HepG2 (cell line): ENCODE measurements at regions not wholly inside any gene's neighbourhood (a gene's known extent, or its start where the extent isn't known, plus 50 kb on each side); places are given as distances from the start of the nearest gene placed in this dataset.

Experiments
- ATAC-seq: fragments of 200-7000 bp; cut with Tn5 transposase; 3 replicates; pipeline ENCODE4 v1.9.1; 2020; ENCODE audit warnings: mild to moderate bottlenecking, moderate library complexity
- BruUV-seq: library from RNA; stranded (reverse); fragments of 400-500 nt; replicated peaks from 2 replicates; lab custom pipeline; 2021; lab: Mats Ljungman, UMichigan
- CTCF ChIA-PET: fragments of 300-600 bp; formaldehyde crosslinking; extraction: SDS; loops from one replicate; lab custom pipeline; 2021; ENCODE audit warnings: low total read pairs, inconsistent platforms, low intra/inter-chr PET ratio; lab: Yijun Ruan, JAX
- POLR2A ChIA-PET: fragments of 350-600 bp; sonication (Branson Sonifier 250); formaldehyde crosslinking; loops from one replicate; lab custom pipeline; 2020; ENCODE audit warnings: antibody characterized with exemption, inconsistent platforms; lab: Yijun Ruan, JAX
- DNase-seq: peaks from one replicate; pipeline ENCODE4 v3.0.0-alpha.2; 2015; ENCODE audit warnings: low spot score
- FAIRE-seq: peaks from 3 replicates; lab custom pipeline; 2011; peaks lifted over from hg19 to GRCh38; lab: Jason Lieb, UNC
- H2AFZ ChIP-seq: one replicate; pipeline ENCODE4 v1.6.1; 2011; ENCODE audit warnings: low read length, inconsistent platforms
- H3K27ac ChIP-seq: fragments of 300-600 bp; 3 replicates; pipeline ENCODE4 v1.8.0; 2011; ENCODE audit warnings: mixed run types, mild to moderate bottlenecking, mixed read lengths, low read length, inconsistent platforms; ENCODE audit not compliant: insufficient read depth; ENCODE audit errors: extremely low read length
- H3K27me3 ChIP-seq, 2 experiments: fragments of 200-600 bp in 1 of 2; 2 replicates in 1 of 2; 3 replicates in 1 of 2; pipeline versions ENCODE4 v1.6.0 to v1.8.0; 2011; ENCODE audit warnings: low read length in 2 of 2, mild to moderate bottlenecking in 2 of 2, moderate library complexity in 2 of 2, inconsistent platforms in 1 of 2; ENCODE audit not compliant: insufficient read depth in 2 of 2, control insufficient read depth in 1 of 2
- H3K36me3 ChIP-seq, 2 experiments: fragments of 200-600 bp in 1 of 2; replicated peaks in 1 of 2; 2 replicates in 1 of 2; 3 replicates in 1 of 2; pipeline versions ENCODE4 v1.5.1 to v1.8.0; 2011; ENCODE audit warnings: low read length in 2 of 2, inconsistent platforms in 1 of 2; ENCODE audit not compliant: insufficient read depth in 2 of 2, control insufficient read depth in 1 of 2
- H3K4me1 ChIP-seq: 2 replicates; pipeline ENCODE4 v1.5.1; 2012; ENCODE audit warnings: low read length, inconsistent platforms; ENCODE audit not compliant: insufficient read depth
- H3K4me2 ChIP-seq: 2 replicates; pipeline ENCODE4 v1.6.0; 2011; ENCODE audit warnings: low read depth, low read length, inconsistent platforms
- H3K4me3 ChIP-seq, 3 experiments: fragments of 200-600 bp in 1 of 3; sonication (generic), shearing (Covaris generic) in 1 of 3; replicated peaks in 1 of 3; 2 replicates each; pipeline ENCODE4 v1.5.1; 2011 to 2016; ENCODE audit warnings: low read length in 3 of 3, inconsistent platforms in 2 of 3, low read depth in 2 of 3, mild to moderate bottlenecking in 2 of 3, control low read depth in 1 of 3, mixed read lengths in 1 of 3; ENCODE audit not compliant: insufficient read depth in 1 of 3
- H3K79me2 ChIP-seq: one replicate; pipeline ENCODE4 v1.6.1; 2011; ENCODE audit warnings: low read length, inconsistent platforms; ENCODE audit not compliant: insufficient read depth
- H3K9ac ChIP-seq: 2 replicates; pipeline ENCODE4 v1.6.0; 2011; ENCODE audit warnings: mild to moderate bottlenecking, low read depth, low read length, inconsistent platforms; ENCODE audit not compliant: insufficient read depth
- H3K9me3 ChIP-seq: 2 replicates; pipeline ENCODE4 v1.5.1; 2012; ENCODE audit warnings: mild to moderate bottlenecking, low read length
- H4K20me1 ChIP-seq: 2 replicates; pipeline ENCODE4 v1.6.0; 2011; ENCODE audit warnings: inconsistent platforms, mild to moderate bottlenecking, low read length, moderate library complexity; ENCODE audit not compliant: insufficient read depth
- BRD4 ChIP-seq: sonication (generic); formaldehyde crosslinking; IDR thresholded peaks from 2 replicates; pipeline ENCODE4 v1.4.0; 2020; ENCODE audit warnings: missing genetic modification reagents
- NFYB ChIP-seq: sonication (generic); formaldehyde crosslinking; IDR thresholded peaks from 2 replicates; pipeline ENCODE4 v1.4.0; 2020; ENCODE audit warnings: missing genetic modification reagents
- NKX3-1 ChIP-seq: sonication (generic); formaldehyde crosslinking; IDR thresholded peaks from 2 replicates; pipeline ENCODE4 v1.5.0; 2020; ENCODE audit warnings: missing genetic modification reagents
- PAXIP1 ChIP-seq: sonication (generic); formaldehyde crosslinking; conservative IDR thresholded peaks from 2 replicates; pipeline ENCODE4 v1.4.0; 2020; ENCODE audit warnings: mild to moderate bottlenecking, missing genetic modification reagents, moderate library complexity
- PHB2 ChIP-seq: fragments of 450-650 bp; IDR thresholded peaks from 2 replicates; pipeline ENCODE4 v1.6.1; 2018; ENCODE audit not compliant: partially characterized antibody
- PHF20 ChIP-seq: sonication (generic); formaldehyde crosslinking; IDR thresholded peaks from 2 replicates; pipeline ENCODE4 v1.5.0; 2020; ENCODE audit warnings: mild to moderate bottlenecking, missing genetic modification reagents
- PTBP1 ChIP-seq: fragments of 200-400 bp; formaldehyde crosslinking; IDR thresholded peaks from 2 replicates; pipeline ENCODE4 v1.6.1; 2018; ENCODE audit warnings: low read length, low read depth; ENCODE audit not compliant: poor library complexity, severe bottlenecking
- TCF12 ChIP-seq, 2 experiments: fragments of 450-650 bp in 1 of 2; sonication (generic) in 1 of 2; formaldehyde crosslinking in 1 of 2; IDR thresholded peaks; 2 replicates each; pipeline versions ENCODE4 v1.6.1 to v1.8.0; 2017 to 2022; ENCODE audit warnings: antibody characterized with exemption in 1 of 2, mild to moderate bottlenecking in 1 of 2, missing genetic modification reagents in 1 of 2, moderate library complexity in 1 of 2
- TIGD3 ChIP-seq: sonication (generic); formaldehyde crosslinking; IDR thresholded peaks from 2 replicates; pipeline ENCODE4 v1.5.1; 2020; ENCODE audit warnings: mild to moderate bottlenecking, missing genetic modification reagents, borderline replicate concordance
- ZFP82 ChIP-seq: sonication (generic); formaldehyde crosslinking; IDR thresholded peaks from 2 replicates; pipeline ENCODE4 v1.5.1; 2020; ENCODE audit warnings: mild to moderate bottlenecking, missing genetic modification reagents, borderline replicate concordance
- ZNF264 ChIP-seq: sonication (generic); formaldehyde crosslinking; IDR thresholded peaks from 2 replicates; pipeline ENCODE4 v1.4.0; 2020; ENCODE audit warnings: missing genetic modification reagents
- ZNF605 ChIP-seq: sonication (generic); formaldehyde crosslinking; IDR thresholded peaks from 2 replicates; pipeline ENCODE4 v1.8.0; 2022; ENCODE audit warnings: mild to moderate bottlenecking, missing genetic modification reagents
- ZNF768 ChIP-seq: sonication (generic); formaldehyde crosslinking; IDR thresholded peaks from 2 replicates; pipeline ENCODE4 v1.4.0; 2020; ENCODE audit warnings: missing genetic modification reagents
- ZNF781 ChIP-seq: sonication (generic); formaldehyde crosslinking; IDR thresholded peaks from 2 replicates; pipeline ENCODE4 v1.5.1; 2020; ENCODE audit warnings: borderline replicate concordance, mild to moderate bottlenecking, missing genetic modification reagents; ENCODE audit errors: not compliant biosample characterization
- ZSCAN29 ChIP-seq: sonication (generic); formaldehyde crosslinking; conservative IDR thresholded peaks from 2 replicates; pipeline ENCODE4 v1.4.0; 2020; ENCODE audit warnings: mild to moderate bottlenecking, missing genetic modification reagents
- WGBS: methylation state at CpG from one replicate; pipeline ENCODE4 v1.1.6; 2017; ENCODE audit warnings: low lambda C conversion rate; 5-methylcytosine and 5-hydroxymethylcytosine counted together
- in situ Hi-C: cut with HindIII; loops from 2 replicates; pipeline ENCODE4 v1.10.0; 2017; ENCODE audit warnings: low pct_unique_long_range_greater_than_20kb; ENCODE audit not compliant: extremely low pct_ligation_motif_present
- intact Hi-C: fragments of 100-400 bp; cut with micrococcal nuclease; formaldehyde crosslinking; loops from one replicate; pipeline ENCODE4 v1.10.0; 2022; ENCODE audit not compliant: unreplicated experiment
- TF ChIP-seq, protein P1 (sequence below): sonication (generic); formaldehyde crosslinking; IDR thresholded peaks from 2 replicates; pipeline ENCODE4 v1.5.0; 2020; ENCODE audit warnings: mild to moderate bottlenecking, missing genetic modification reagents, moderate library complexity
- TF ChIP-seq, protein P2 (sequence below): sonication (generic); formaldehyde crosslinking; IDR thresholded peaks from 2 replicates; pipeline ENCODE4 v1.4.0; 2020; ENCODE audit warnings: missing genetic modification reagents

- no peak overlapping the region for H3K4me3 ChIP-seq
- POLR2A ChIA-PET, result no interaction called here
- no peak overlapping the region for H2AFZ ChIP-seq
- H3K9ac ChIP-seq, result no peak overlapping the region
- CTCF ChIA-PET, result no interaction called here
- H3K4me2 ChIP-seq, result no peak overlapping the region
- 14% methylated on average over 2 of the region's 2 CpGs for WGBS
- ATAC-seq (no peak), FAIRE-seq (no peak), DNase-seq (no peak)
- H4K20me1 ChIP-seq, result no peaks in the 10 kb centered on the region
- no peak overlapping the region for H3K27ac ChIP-seq
- no TSS peak for BruUV-seq
- in situ Hi-C loops (no loop called here), intact Hi-C loops (no loop called here)
- no peaks in the 10 kb centered on the region for H3K79me2 ChIP-seq
- H3K4me1 ChIP-seq, result peaks cover 4% of the 10 kb centered on the region
- no peaks in the 10 kb centered on the region for H3K36me3 ChIP-seq
- H3K27me3 ChIP-seq, result peaks cover 0 to 26% of the 10 kb centered on the region in 2 experiments; a peak in 2 of 5 replicates
- peaks cover 13% of the 10 kb centered on the region; the same call in 1 of the 2 replicates for H3K9me3 ChIP-seq
- TF ChIP-seq, protein P1, sequence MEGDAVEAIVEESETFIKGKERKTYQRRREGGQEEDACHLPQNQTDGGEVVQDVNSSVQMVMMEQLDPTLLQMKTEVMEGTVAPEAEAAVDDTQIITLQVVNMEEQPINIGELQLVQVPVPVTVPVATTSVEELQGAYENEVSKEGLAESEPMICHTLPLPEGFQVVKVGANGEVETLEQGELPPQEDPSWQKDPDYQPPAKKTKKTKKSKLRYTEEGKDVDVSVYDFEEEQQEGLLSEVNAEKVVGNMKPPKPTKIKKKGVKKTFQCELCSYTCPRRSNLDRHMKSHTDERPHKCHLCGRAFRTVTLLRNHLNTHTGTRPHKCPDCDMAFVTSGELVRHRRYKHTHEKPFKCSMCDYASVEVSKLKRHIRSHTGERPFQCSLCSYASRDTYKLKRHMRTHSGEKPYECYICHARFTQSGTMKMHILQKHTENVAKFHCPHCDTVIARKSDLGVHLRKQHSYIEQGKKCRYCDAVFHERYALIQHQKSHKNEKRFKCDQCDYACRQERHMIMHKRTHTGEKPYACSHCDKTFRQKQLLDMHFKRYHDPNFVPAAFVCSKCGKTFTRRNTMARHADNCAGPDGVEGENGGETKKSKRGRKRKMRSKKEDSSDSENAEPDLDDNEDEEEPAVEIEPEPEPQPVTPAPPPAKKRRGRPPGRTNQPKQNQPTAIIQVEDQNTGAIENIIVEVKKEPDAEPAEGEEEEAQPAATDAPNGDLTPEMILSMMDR, result no peak
- TF ChIP-seq ZNF264 (CRISPR knock-in tag) (no peak), PHB2 (no peak), BRD4 (CRISPR knock-in tag) (no peak), TIGD3 (CRISPR knock-in tag) (no peak), ZNF768 (CRISPR knock-in tag) (no peak), TCF12 (IDR thresholded peaks at IDR 0.05) (no peak), TCF12 (CRISPR knock-in tag; IDR thresholded peaks at IDR 0.05) (no peak), PTBP1 (no peak), PAXIP1 (CRISPR knock-in tag) (no peak), ZNF781 (CRISPR knock-in tag) (no peak), ZNF605 (no peak), ZSCAN29 (CRISPR knock-in tag) (no peak), NKX3-1 (CRISPR knock-in tag) (no peak), ZFP82 (CRISPR knock-in tag) (no peak), PHF20 (CRISPR knock-in tag) (no peak), NFYB (CRISPR knock-in tag) (no peak)
- TF ChIP-seq, protein P2, sequence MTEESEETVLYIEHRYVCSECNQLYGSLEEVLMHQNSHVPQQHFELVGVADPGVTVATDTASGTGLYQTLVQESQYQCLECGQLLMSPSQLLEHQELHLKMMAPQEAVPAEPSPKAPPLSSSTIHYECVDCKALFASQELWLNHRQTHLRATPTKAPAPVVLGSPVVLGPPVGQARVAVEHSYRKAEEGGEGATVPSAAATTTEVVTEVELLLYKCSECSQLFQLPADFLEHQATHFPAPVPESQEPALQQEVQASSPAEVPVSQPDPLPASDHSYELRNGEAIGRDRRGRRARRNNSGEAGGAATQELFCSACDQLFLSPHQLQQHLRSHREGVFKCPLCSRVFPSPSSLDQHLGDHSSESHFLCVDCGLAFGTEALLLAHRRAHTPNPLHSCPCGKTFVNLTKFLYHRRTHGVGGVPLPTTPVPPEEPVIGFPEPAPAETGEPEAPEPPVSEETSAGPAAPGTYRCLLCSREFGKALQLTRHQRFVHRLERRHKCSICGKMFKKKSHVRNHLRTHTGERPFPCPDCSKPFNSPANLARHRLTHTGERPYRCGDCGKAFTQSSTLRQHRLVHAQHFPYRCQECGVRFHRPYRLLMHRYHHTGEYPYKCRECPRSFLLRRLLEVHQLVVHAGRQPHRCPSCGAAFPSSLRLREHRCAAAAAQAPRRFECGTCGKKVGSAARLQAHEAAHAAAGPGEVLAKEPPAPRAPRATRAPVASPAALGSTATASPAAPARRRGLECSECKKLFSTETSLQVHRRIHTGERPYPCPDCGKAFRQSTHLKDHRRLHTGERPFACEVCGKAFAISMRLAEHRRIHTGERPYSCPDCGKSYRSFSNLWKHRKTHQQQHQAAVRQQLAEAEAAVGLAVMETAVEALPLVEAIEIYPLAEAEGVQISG (CRISPR knock-in tag), result no peak
These were observed 143.6 kb upstream of the GDNF start for GRCh38 chr5:37983463-37983862.
